LNCaP clone FGC (cell line): ENCODE measurements at regions not wholly inside any gene's neighbourhood (a gene's known extent, or its start where the extent isn't known, plus 50 kb on each side); places are given as distances from the start of the nearest gene placed in this dataset.

ENCODE experiments used
- DNase-seq: peaks from one replicate; pipeline ENCODE4 v3.0.0-alpha.2; 2011; ENCODE audit warnings: low read depth
- H3K4me3 ChIP-seq: 2 replicates; pipeline ENCODE4 v1.5.1; 2011; ENCODE audit warnings: mild to moderate bottlenecking, low read depth, low read length, control low read depth
- CTCF ChIP-seq: IDR thresholded peaks from 2 replicates; pipeline ENCODE4 v1.5.1; 2012; ENCODE audit warnings: mild to moderate bottlenecking; ENCODE audit not compliant: control insufficient read depth, insufficient read depth; ENCODE audit errors: extremely low read depth

GRCh38 chr10:104584541-104584940 lies 56.5 kb upstream of the SORCS3 start:
- TF ChIP-seq CTCF = no peak
- no peak overlapping the region for H3K4me3 ChIP-seq
- DNase-seq = no peak

- TF ChIP-seq CTCF = no peak
- no peak for DNase-seq
Measured at GRCh38 chr10:104587751-104588150, 53.3 kb upstream of the SORCS3 start.

DNA sequence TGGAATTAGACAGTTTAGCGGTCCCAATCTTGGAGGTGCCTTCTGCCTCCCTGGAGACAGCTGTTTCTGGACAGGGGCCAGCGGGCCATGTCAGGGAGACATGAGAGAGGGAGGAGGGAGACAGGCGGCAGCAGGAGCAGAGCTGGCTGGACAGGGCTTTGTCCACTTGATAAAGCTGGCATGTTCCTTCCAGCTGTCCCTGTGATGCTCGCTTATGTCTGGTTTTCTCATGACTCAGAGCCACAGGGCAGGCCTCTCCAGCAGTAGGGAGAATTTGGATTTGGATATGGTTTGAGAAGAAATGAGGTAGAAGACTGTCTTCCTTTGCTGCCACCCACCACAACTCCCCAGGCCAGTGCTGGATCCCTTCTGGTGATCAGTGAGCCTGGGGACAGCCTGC lies 51.7 kb upstream of the SORCS3 start:
- no peak for DNase-seq
- TF ChIP-seq CTCF = no peak
- H3K4me3 ChIP-seq = no peak overlapping the region

More at GRCh38 chr10:104587751-104588150, 53.3 kb upstream of the SORCS3 start:
- H3K4me3 ChIP-seq = no peak overlapping the region

GRCh38 chr10:104589871-104590270 lies 51.2 kb upstream of the SORCS3 start:
- H3K4me3 ChIP-seq = no peak overlapping the region
- no peak for TF ChIP-seq CTCF
- DNase-seq = no peak
